HL-60 (cell line): ENCODE measurements at regions not wholly inside any gene's neighbourhood (a gene's known extent, or its start where the extent isn't known, plus 50 kb on each side); places are given as distances from the start of the nearest gene placed in this dataset.

Experiments
- POLR2AphosphoS5 ChIP-seq: IDR thresholded peaks from 2 replicates; pipeline ENCODE4 v1.6.1; 2012; ENCODE audit warnings: low read depth
- TF ChIP-seq, protein P1 (sequence below): IDR thresholded peaks from one replicate; pipeline ENCODE4 v1.5.1; 2011; ENCODE audit warnings: low read length, control low read depth, inconsistent platforms; ENCODE audit not compliant: insufficient read depth

DNA sequence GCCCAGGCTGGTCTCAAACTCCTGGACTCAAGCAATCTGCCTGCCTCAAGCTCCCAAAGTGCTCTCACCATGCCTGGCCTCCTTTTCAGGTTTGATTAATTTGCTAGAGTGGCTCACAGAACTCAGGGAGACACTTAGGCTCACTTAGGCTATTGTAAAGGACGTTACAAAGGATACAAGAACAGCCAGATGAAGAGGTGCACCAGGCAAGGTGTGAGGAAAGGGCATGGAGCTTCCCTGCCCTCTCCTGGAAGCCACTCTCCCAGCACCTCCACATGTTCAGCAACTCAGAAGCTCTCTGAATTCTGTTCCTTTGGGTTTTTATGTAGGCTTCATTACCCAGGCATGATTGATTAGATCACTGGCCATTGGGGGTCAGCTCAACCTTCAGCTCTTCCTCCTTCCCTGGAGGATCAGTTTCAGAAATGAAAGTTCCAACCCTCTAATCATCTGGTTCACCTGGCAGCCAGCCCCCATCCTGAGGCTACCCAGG, 78.7 kb upstream of the RGPD5 start:
- TF ChIP-seq, protein P1, sequence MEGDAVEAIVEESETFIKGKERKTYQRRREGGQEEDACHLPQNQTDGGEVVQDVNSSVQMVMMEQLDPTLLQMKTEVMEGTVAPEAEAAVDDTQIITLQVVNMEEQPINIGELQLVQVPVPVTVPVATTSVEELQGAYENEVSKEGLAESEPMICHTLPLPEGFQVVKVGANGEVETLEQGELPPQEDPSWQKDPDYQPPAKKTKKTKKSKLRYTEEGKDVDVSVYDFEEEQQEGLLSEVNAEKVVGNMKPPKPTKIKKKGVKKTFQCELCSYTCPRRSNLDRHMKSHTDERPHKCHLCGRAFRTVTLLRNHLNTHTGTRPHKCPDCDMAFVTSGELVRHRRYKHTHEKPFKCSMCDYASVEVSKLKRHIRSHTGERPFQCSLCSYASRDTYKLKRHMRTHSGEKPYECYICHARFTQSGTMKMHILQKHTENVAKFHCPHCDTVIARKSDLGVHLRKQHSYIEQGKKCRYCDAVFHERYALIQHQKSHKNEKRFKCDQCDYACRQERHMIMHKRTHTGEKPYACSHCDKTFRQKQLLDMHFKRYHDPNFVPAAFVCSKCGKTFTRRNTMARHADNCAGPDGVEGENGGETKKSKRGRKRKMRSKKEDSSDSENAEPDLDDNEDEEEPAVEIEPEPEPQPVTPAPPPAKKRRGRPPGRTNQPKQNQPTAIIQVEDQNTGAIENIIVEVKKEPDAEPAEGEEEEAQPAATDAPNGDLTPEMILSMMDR: no peak
- no peak for TF ChIP-seq POLR2AphosphoS5
